Suppressor macrophage (primary cell): ENCODE measurements at regions not wholly inside any gene's neighbourhood (a gene's known extent, or its start where the extent isn't known, plus 50 kb on each side); places are given as distances from the start of the nearest gene placed in this dataset.

Experiments used
- DNase-seq, 4 experiments: peaks; one replicate each; pipeline ENCODE4 v3.0.0-alpha.2; 2020 to 2022

DNA sequence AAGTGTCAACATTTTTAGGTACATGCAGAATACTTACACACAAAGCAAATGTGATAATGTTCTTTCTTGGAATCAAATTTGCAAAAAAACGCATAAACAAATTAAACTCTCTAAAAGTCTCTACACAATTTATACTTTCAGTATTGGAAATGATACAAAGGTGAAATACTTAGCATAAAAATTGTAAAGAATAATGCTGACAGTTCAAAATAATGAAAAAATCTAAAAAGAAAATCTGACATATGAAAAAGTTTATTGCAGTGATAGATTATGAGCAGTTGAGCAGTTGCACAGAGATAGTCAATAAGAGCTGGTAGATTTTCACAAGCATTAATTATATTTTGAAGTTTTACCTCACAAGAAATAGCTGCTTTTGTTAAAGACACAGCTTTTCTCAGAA is 1176.4 kb upstream of the EYS start:
- DNase-seq = no peak

DNA sequence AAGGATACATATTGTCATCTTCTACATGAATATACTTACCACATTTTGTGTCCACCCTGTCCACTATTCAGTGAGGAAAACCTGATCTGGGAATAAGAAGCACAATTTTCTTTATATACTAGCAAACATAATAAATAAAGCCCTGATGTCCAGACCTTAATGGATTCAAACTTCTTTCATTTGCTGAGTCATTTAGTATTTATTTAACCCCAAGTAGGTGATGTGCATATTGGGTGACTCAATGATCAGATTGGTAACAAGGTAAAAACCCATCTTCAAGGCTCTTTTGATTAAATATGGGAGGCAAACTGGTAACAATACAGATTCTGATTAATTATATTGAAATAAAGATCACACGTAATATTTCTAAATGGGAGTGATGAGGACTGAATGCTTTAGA is 1159.8 kb upstream of the EYS start:
- DNase-seq = no peak

DNA sequence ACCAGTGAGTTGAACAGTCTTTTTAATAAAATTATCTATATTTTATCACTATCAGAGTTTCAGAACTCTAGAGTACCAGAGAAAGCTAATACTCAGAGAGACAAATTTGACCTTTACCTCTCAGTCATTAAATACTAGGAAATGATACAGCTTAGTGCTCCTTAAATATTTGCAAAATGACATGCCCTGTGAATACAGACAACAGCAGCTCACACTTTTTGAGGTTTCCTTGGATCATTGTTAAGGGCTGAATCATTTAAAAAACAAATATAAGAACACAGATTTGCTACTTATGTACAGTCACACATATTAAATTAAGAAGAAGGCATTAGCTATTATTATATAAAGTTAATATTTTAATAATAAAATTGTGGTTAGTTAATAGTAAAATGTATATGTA is 1158.7 kb upstream of the EYS start:
- DNase-seq = no peak

DNA sequence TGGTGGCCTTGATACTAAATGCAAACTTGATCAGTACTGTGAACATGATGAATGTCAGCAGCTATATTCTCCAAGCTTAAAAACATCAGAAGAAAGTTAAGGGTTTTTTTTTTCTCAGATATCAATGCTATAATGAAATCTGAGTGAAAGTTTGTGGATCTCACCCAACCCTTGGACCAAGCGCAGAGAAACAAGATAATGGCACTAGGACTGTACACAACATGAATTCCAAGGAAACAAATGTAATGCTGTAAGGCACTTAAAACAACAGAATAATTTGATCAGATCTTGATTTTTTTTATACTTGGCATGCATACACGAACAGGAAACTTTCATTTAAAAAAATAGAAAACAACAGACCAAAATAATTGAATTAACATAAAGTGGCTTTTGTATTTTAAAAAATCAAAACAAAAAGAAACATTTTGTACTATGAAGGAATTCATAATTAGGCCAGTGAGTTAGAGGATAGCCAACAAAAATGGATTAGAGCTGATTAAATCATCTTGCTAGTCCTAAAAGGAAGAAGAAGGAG is 1154.0 kb upstream of the EYS start:
- no peak for DNase-seq

DNA sequence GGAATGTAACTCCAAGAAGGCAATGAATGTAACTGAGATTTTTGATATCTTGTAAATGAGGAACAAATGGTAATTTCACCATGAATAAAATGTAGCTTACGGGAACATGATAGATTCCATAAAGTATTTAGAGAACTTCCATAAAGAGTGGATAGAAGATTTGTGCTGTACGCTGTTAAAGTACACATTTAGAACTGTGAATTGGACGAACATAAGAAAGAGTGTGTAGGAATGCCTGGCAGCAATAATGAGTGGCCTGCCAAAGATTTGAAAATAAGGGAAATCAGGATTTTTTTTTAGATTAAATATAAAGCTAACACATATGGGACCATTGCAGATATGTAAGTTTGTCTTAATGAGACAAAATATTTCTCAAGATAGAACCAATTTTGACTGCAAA is 1153.3 kb upstream of the EYS start:
- DNase-seq = no peak

DNA sequence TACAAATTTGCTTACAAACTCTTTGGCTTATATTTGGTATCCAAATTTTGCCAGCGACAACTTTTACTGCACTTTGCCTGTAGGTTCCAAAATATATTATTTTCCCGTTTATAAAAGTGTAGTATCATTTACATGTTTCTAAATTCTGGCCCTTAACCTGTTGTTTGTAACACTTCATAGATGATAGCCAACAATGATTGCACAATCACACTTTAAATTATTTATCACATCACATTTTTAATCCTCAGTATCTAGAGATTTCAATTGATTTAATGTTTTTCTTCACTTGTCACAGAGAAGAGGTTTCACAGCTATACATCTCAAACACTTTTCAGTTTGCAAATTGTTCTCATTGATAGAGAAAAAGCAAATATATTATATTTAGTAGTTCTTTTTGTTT is 1151.2 kb upstream of the EYS start:
- DNase-seq = no peak

DNA sequence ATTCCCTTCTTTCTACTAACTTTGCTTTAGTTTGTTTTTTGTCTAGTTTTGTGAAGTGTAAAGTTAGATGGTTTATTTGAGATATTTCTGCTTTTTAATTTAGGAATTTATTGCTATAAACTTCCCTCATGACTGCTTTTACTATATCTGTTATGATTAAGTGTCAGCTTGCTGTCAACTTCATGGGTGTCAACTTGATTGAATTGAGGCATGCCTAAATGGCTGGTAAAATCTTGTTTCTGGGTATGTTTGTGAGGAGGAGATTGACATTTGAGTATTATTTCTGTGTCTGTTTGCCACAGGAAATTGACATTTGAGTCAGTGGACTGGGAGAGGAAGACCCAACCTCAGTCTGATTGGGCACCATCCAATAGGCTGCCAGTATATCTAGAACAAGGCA is 1147.0 kb upstream of the EYS start:
- DNase-seq = no peak

DNA sequence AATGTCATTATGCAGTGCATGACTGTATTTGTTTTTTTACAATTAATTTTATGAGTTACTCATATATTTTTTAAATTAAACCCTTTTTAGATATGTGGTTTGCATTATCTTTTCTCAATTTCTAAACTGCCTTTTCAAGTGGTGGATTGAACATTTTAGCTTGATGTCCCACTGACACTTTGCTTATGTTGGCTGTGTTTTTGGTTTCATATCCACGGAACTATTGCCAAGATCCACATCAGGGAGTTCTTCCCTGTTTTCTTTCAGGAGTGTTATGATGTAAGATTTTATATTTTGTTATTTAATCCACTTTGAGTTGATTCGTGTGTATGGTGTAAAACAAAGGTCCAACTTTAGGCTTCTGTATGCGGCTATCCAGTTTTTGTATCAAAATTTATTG is 1144.9 kb upstream of the EYS start:
- DNase-seq = no peak

DNA sequence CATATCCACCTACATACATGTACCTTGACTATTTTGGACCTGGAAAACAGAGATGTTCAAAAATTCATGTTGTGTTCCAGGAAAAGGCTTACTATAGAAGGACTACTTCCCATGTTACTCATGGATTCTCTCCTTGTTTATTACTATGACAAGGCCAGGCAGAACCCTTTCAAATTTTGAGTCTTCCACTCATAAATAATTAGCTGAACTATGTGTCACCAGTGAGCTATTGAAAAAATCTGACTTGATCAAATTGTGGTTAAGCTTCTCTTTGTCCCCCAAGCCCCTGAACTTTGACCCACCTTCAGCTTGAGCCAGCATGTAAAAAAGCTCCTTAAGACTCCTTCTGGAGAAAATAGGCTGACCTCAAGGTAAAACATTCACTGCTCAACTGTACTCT is 1142.8 kb upstream of the EYS start:
- DNase-seq = no peak

DNA sequence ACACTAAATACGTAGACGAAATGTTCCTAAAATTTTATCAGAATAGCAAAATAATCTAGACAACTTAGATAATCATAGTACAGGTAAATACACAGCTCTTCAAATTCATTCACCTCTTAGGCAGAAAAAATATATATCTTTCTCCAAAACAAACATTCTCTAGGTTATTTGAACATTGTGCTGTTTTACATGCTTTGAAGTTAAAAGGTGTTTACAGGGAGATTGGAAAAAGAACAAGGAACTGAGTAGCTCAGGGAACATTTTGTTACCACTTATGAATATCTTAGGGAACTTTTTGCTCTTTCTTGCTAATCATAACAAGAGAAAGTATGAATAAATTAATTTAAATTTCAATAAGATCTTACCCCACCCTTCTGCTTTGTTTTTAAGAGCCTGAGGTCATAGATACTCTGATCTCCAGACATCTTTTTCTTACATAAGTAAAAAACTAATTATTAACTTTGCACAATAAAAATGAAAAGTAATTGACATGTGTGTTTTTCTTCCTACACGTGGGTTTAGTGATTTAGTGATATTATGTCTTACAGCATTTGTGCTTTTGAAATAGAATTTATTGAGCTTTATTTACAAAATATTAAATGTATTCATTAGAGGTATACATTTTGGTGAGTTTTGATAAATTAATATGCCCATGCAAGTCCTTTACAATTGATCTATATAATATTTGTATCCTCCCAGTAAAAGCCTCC is 1141.4 kb upstream of the EYS start:
- no peak for DNase-seq

DNA sequence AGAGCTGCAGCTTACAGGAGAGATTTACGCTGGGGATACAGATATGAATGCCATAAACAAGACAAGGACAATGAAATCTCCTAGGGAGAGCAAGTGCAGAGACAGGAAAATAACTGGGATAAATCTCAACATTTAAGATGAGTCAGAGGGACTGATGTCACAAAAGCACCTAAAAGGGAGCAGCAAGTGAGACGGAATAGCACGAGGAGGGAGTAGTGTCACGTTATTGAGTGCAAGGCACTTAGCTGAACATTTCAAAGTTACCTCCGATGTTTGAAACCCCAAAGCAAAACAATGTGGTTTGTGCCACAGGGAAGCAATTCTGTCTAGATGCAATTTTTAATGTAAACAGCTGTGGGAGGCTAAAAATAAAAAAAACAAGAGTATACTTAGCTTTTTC is 1131.7 kb upstream of the EYS start:
- DNase-seq = no peak

DNA sequence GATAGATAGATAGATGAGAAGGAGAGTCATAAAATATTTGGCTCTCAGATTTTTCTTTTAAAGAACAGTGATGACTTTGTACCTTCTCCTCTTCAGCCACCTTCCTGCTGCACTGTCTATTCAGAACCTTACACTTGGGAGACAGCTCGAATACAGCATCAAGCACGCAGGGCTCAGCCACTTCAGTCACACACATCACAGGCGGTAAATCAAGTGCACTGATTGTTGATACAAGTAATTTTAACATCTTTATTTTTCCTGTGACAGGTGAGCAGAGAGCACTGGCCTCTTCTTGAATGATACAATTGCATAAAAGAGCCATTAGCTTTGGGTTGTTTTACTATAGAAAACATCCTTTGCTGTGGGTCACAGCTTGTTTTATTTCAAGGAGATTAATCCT is 1118.5 kb upstream of the EYS start:
- no peak for DNase-seq

DNA sequence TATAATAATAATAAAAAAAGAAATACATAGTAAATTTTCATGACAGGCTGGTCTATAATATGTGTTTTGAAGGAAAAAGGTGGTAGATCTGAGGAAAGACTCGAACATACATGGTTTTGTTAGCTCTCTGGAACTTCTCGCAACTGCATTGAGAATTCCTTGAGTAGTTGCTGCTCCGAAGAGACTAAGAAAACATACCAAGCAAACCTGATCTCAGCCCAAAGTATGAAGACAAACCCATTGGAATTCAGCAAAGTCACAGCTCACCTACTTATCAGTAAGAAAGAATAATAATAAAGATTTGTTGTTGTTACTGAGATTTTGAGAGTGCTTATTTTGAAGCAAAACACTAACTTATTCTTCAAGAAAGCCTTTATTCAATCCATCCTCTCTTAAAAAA is 1107.1 kb upstream of the EYS start:
- no peak for DNase-seq

DNA sequence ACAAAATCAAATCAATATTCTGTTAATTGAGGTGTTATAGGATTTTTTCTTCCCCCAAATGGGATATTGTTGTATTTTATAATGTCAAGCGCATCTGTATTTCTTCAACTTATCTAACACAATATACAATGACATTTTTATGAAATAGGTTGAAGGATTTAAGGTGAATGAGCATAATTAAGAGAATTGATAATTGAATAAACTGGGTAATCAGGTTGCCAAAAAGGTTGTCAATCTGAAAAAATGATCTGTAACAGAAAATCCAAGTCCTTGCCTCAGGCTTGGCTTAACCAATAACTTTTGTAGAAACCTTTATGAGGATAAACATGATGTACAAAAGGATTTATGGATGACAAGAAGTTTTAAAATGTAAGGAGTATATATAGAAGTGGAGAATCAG is 1101.7 kb upstream of the EYS start:
- DNase-seq = no peak

DNA sequence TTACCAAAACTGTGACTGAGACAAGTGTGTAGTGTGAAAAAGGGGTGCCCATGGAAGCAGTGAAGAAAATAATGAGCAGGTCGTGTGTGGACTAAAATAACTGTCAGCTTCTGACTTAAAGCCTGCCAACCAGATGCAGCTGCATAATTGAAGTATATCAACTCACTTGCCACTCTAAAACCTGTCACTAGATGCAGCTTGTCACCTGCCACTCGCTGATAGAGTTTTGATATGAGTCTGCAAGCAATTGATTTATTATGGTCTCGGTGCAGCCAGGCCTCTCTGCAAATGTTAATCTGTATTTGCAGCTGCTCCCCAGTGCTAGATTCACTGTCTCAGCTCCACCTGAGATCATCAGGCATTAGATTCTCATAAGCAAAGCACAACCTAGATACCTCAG is 1090.0 kb upstream of the EYS start:
- no peak for DNase-seq

DNA sequence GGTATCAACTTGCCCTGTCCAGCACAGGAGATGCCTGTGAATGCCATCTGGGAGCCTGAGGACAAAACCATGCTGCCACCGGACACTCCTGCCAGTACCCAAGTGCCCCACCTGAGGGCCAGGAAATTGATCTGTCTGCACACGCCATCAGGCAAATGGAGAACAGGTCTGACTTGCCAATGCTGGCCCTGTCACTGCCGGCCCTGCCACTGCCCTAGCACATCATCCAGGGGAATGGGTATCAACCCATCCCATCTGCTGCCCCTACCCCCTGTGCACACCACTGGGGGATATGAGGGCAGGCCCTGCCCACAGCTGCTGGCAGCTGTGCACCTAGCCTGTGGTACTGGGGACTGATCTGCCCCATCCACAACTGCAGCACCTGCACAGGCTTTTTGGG is 1081.6 kb upstream of the EYS start:
- DNase-seq = no peak

DNA sequence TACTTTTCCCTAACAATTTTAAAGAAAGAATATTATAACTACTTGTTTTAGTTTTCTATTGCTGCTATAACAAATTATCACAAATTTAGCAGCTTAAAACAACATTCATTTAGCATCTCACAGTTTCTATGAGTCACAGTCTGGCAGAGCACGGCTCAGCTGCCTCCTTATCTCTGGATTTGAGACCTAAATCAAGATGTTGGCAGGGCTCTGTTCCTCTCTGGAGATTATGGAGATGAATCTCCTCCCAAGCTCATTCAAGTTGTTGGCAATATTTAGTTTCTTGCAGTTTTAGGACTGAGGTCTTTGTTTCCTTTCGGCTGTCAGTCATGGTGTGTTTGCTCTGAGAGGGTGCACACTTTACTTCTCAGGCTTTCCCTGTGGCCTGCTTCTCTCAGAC is 1065.8 kb upstream of the EYS start:
- DNase-seq = no peak

DNA sequence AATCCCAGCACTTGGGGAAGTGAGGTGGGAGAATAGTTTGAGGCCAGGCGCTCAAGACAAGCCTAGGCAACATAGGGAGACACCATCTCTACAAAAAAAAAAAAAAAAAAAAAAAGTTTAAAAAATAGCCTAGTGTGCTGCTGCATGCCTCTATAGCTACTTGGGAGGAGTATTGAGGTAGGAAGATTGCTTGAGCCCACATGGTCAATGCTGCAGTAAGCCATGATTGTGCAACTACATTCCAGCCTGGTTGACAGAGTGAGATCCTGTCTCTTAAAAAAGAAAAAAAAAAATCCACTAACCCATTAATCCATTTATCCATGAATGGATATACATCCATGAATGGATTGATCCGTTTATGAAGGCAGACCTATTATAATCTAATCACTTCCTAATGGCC is 1064.6 kb upstream of the EYS start:
- no peak for DNase-seq

DNA sequence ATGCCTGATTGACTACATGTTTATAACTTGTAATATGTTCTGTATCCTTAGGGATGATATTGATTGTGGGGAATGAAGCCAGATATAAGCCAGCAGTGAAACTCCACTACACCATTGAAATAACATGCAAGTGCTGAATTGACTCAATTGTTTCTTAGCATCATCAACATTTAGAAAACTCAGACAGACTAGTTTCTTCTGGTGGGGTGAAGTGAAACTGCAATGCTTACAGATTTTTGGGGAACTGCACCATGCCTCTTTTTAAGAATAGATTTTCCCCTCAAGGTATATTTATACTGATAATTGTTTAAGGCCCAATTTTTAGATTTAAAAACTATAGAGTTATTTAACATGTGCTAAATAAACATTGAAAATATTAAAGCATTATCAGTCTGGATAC is 1044.6 kb upstream of the EYS start:
- no peak for DNase-seq

DNA sequence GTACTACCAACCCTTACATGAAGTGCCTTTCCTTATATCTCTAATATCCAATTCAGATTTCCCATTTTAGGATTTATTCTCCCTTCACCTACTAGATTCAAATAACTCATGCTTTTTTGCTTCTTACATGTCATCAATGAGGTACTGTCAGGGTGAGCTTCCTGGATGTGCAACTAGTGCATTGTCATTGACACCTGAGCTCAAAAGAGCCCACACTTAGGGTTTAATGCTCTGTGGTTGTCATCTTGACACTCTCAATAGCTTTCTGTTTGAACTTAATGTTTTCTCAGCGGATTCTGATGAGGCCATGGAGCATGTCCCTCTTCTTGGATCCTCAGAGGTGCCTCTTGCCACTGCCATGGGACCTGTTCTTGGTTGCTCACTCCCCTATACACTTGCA is 1033.3 kb upstream of the EYS start:
- DNase-seq = no peak

DNA sequence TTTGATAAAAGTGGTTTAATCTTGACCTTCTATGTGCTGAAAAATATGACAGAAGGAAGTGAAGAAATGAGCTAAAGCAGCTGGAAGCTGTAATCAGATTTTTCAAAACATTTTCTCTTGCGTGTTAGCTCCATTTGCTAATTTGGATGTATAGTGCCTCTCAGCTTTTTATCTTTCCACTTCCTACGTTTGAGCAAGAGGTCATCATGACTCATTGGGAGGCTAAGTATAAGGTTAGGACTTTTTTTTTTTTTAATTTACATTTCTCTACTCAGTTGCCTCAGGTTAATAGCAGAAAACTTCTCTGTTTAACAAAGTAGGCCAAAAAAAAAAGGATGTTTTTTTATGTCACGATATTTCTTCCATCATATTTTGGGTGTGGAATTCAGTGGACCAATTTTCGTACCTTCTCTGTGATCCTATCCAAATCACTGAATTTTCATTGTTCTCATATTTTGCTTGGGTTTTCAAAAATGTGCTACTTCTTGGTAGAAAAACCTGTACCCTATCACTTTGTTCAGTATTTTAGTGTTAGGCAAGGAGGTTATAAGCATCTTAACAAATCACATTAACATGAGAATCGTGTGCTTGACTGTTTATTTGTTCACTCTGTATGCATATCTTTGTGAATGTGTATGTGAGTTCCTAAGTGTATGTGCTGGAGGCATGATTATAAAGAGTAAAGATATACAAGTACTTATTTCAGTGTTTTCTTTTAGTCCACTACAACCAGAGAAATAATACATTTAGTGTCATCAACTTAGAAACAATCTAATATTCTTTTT is 1028.3 kb upstream of the EYS start:
- DNase-seq = no peak

DNA sequence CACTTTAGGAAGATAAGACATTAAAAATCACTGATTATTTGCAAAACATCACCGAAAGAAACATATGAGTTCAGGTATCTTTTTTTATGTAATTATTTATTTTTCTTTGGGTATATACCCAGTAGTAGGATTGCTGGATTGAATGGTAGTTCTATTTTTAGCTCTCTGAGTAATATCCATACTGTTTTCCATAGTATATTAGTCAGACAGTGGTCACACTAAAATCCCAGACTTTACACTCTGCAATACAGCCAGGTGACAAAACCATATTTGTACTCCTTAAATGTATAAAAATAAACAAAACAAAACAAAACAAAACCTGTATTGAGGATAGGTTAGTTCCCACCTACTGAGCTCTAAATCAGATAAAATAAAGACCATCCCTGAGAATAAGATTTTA is 1024.3 kb upstream of the EYS start:
- DNase-seq = no peak

DNA sequence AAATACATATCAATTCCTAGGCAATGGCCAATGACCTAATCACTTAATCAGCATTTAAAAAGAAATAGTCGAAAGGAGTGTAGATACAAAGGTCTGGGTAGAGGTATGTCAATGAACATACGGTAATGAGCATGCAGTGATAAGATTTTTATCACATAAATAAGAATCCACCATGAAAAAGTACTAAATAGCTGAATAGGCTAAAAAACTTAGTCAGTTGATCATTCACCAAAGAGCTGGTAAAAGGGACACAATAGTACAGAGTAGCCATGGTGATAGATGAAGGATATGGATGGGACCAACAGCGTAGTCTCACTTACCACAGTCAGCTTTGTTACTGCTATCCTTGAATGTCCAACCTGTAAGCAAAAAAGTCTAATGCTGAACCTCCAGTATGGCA is 1018.6 kb upstream of the EYS start:
- no peak for DNase-seq

DNA sequence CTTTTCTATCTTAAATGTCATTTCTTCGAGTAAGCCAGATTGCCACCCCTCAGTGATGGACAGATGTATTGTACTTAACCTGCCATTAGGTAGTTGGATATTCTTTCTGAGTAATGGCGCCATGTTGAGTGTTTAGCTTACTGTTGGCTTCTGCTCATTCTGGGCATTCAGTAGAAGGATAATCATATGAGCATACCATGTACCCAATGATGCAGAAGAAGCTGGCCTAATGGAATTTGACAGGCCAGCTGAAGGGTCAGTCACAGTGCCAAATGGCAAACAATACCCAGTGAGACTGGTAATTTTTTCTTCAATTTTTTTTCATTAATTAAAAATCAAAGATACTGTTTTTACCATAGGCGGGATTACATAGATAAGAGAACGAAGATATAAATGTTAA is 1010.8 kb upstream of the EYS start:
- DNase-seq = no peak

DNA sequence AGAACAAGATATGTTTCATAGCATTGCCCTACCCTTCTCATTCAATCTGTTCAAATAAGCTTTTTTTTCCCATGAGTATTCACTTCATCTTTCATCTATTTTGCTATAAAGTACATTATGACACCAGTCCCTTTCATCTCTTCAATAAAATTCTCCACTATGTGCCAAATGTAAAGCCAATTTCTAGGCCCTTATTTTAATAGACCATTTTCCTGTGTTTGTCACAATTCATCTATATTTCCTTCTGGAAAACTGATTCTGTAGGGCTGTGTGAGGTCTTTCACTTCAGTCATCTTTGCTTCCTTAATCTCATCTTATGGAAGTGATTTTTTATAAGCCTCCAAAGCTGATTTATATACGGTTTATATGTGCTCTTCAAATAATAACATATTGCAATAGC is 992.4 kb upstream of the EYS start:
- no peak for DNase-seq
